Cardiac septum (tissue), 1 donor: ENCODE measurements at regions not wholly inside any gene's neighbourhood (a gene's known extent, or its start where the extent isn't known, plus 50 kb on each side); places are given as distances from the start of the nearest gene placed in this dataset.

ENCODE experiments used
- DNase-seq: peaks from one replicate; pipeline ENCODE4 v3.0.0-alpha.2; 2020; ENCODE audit warnings: low spot score
- intact Hi-C: fragments of 100-400 bp; cut with DNase I; formaldehyde crosslinking; loops from one replicate; pipeline ENCODE4 v1.14.0; 2022
- donor health status: DM: no; HTN: no; CAD: no.

GRCh38 chr22:48485149-48486133, 1342.2 kb downstream of the BRD1 start:
- DNase-seq: peak; percentile 57
- intact Hi-C loops: loop anchor here (10.0 kb wide), 1 partner anchor 1921 kb away; no protein-coding TSS in a partner anchor

GRCh38 chr22:48483764-48484528, 1343.7 kb downstream of the BRD1 start:
- DNase-seq: peak; percentile 19
- intact Hi-C loops: loop anchor here (10.0 kb wide), 1 partner anchor 1919 kb away; no protein-coding TSS in a partner anchor

- DNase-seq: no peak
- intact Hi-C loops: loop anchor here (10.0 kb wide), 1 partner anchor 1918 kb away; no protein-coding TSS in a partner anchor
Measured at GRCh38 chr22:48482771-48483170, 1344.9 kb downstream of the BRD1 start.

GRCh38 chr22:48482198-48482597, 1345.5 kb downstream of the BRD1 start:
- intact Hi-C loops: loop anchor here (10.0 kb wide), 1 partner anchor 1917 kb away; no protein-coding TSS in a partner anchor
- DNase-seq: peak; percentile 19

GRCh38 chr22:48481748-48482147, 1345.9 kb downstream of the BRD1 start:
- no peak for DNase-seq
- intact Hi-C loops: loop anchor here (10.0 kb wide), 1 partner anchor 1917 kb away; no protein-coding TSS in a partner anchor

- intact Hi-C loops: no loop called here
- DNase-seq: peak; percentile 24
Measured at GRCh38 chr22:48478529-48479265, 1349.0 kb downstream of the BRD1 start.

- peak; percentile 24 for DNase-seq
- intact Hi-C loops: no loop called here
Measured at GRCh38 chr22:48478124-48478523, 1349.5 kb downstream of the BRD1 start.

- intact Hi-C loops: no loop called here
- peak; percentile 74 for DNase-seq
Measured at GRCh38 chr22:48477031-48477721, 1350.5 kb downstream of the BRD1 start.

- intact Hi-C loops: no loop called here
- peak; percentile 46 for DNase-seq
Measured at GRCh38 chr22:48476577-48476976, 1351.1 kb downstream of the BRD1 start.

GRCh38 chr22:48475661-48476345, 1351.9 kb downstream of the BRD1 start:
- peak; percentile 26 for DNase-seq
- intact Hi-C loops: no loop called here

- intact Hi-C loops: no loop called here
- peak; percentile 27 for DNase-seq
Measured at GRCh38 chr22:48474881-48475280, 1352.8 kb downstream of the BRD1 start.

GRCh38 chr22:48473202-48473601, 1354.5 kb downstream of the BRD1 start:
- peak; percentile 15 for DNase-seq
- intact Hi-C loops: no loop called here

- intact Hi-C loops: no loop called here
- DNase-seq: peak; percentile 66
Measured at GRCh38 chr22:48464246-48464645, 1363.4 kb downstream of the BRD1 start.

GRCh38 chr22:48459859-48460823, 1367.5 kb downstream of the BRD1 start:
- peak; percentile 67 for DNase-seq
- intact Hi-C loops: no loop called here

GRCh38 chr22:48459259-48459658, 1368.4 kb downstream of the BRD1 start:
- peak; percentile 26 for DNase-seq
- intact Hi-C loops: no loop called here

GRCh38 chr22:48456449-48456848, 1371.2 kb downstream of the BRD1 start:
- intact Hi-C loops: no loop called here
- peak; percentile 10 for DNase-seq
